ENCODE measurements at regions not wholly inside any gene's neighbourhood (a gene's known extent, or its start where the extent isn't known, plus 50 kb on each side); places are given as distances from the start of the nearest gene placed in this dataset.

DNA sequence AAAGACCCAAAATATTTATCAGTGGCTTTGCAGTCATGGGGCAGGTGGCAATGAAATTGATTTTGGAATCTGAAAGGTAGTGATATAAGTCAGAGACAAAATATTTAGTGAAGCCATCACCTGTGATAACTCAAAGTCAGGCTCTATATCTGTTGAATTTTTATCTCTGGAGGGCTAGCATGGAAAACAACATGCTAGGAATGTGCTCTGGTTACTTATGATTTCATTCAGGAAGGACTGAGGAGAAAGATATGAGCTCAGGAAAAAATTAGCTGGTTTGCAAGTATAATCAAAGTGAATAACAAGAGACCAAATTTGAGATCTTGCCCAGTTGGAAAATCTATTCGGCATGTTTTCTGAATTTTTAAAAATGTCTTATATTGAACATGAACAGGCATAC lies 364.6 kb upstream of the LRRC7 start:
- Histone ChIP-seq H3K36me3 (no peaks in the 10 kb centered on the region), H3K4me3 (no peak overlapping the region), H3K27me3 (no peaks in the 10 kb centered on the region), H3K9me3 (peaks cover 0 to 18% (median 6%) of the 10 kb centered on the region in 12 donors), H3K27ac (no peak overlapping the region), H3K4me1 (no peaks in the 10 kb centered on the region)
- intact Hi-C loops (cut with DNase I) = no loop called here
- WGBS, 4 donors = 62 to 73% (median 66%) methylated on average over 1 of the region's 1 CpG
- TF ChIP-seq, protein P1, sequence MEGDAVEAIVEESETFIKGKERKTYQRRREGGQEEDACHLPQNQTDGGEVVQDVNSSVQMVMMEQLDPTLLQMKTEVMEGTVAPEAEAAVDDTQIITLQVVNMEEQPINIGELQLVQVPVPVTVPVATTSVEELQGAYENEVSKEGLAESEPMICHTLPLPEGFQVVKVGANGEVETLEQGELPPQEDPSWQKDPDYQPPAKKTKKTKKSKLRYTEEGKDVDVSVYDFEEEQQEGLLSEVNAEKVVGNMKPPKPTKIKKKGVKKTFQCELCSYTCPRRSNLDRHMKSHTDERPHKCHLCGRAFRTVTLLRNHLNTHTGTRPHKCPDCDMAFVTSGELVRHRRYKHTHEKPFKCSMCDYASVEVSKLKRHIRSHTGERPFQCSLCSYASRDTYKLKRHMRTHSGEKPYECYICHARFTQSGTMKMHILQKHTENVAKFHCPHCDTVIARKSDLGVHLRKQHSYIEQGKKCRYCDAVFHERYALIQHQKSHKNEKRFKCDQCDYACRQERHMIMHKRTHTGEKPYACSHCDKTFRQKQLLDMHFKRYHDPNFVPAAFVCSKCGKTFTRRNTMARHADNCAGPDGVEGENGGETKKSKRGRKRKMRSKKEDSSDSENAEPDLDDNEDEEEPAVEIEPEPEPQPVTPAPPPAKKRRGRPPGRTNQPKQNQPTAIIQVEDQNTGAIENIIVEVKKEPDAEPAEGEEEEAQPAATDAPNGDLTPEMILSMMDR (IDR thresholded peaks at IDR 0.05) = no peak
- TF ChIP-seq POLR2A (IDR thresholded peaks at IDR 0.05) = no peak
- no peak for ATAC-seq
- DNase-seq = no peak

DNA sequence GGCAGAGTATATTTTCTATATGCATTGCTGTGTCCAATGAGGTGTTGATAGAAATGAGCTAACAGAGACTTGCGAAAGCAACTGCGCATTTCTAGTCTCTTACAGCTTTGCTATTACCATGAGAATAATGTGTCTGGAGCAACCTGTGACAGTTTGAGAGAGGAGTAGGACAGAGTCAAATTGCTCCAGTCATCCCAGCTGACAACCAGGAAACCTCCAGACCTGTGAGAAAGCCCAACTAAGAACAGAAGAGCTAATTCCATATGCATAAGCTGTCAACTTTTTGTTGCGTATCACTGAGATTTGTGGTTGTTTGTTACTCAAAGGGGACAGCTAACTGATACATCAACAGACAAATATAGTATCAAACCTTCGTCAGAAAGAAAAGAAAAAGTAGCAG lies 354.1 kb upstream of the LRRC7 start:
- Histone ChIP-seq H3K27ac (no peak overlapping the region), H3K4me3 (no peak overlapping the region), H3K27me3 (no peaks in the 10 kb centered on the region), H3K9me3 (peaks cover 0 to 4% (median 0%) of the 10 kb centered on the region in 12 donors), H3K4me1 (no peaks in the 10 kb centered on the region), H3K36me3 (no peaks in the 10 kb centered on the region)
- ATAC-seq (no peak), DNase-seq (no peak)
- TF ChIP-seq, protein P1 (IDR thresholded peaks at IDR 0.05) = no peak
- no peak for TF ChIP-seq POLR2A (IDR thresholded peaks at IDR 0.05)
- intact Hi-C loops (cut with DNase I) = no loop called here
- WGBS, 4 donors = 91 to 93% (median 91%) methylated on average over 4 of the region's 4 CpGs

DNA sequence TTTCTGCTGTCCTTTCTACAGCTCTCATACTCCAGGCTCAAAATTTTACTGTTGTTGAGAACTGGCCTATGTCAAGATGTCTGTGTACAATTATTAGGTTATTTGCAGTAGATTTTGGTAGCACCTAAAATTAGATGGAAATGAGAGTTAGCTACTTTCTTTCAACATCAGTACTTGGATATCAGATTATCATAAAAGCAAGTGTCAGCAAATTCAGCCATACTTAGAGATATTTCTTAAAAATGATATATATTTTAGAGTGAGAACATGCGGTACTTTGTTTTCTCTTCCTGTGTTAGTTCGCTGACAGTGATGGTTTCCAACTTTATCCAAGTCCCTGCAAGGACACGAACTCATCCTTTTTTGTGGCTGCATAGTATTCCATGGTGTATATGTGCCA lies 351.8 kb upstream of the LRRC7 start:
- Histone ChIP-seq H3K4me3 (no peak overlapping the region), H3K36me3 (no peaks in the 10 kb centered on the region), H3K4me1 (no peaks in the 10 kb centered on the region), H3K27me3 (no peaks in the 10 kb centered on the region), H3K9me3 (peaks cover 0 to 4% (median 0%) of the 10 kb centered on the region in 12 donors), H3K27ac (no peak overlapping the region)
- DNase-seq = no peak
- TF ChIP-seq, protein P1 (IDR thresholded peaks at IDR 0.05) = no peak
- intact Hi-C loops (cut with DNase I) = no loop called here
- ATAC-seq = no peak
- 78 to 94% (median 91%) methylated on average over 3 of the region's 3 CpGs for WGBS, 4 donors

DNA sequence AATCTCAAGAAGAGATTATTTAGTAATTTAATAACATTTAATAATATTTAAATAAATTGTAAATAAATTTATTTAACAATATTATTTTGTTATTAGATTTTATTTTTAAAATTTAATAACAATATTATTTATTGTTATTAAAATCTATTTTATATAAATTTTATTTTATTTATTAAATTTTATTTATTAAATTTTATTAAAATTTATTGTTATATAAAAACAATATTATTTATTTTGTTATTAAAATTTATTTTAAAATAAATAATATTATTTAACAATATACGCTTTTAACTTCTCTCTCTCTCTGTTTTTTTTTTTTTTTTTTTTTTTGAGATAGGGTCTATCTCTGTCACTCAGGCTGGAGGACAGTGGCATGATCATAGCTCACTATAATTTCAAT lies 347.1 kb upstream of the LRRC7 start:
- intact Hi-C loops (cut with DNase I) = no loop called here
- DNase-seq = no peak

More for the DNA sequence above, 347.1 kb upstream of the LRRC7 start:
- Histone ChIP-seq H3K4me1 (no peaks in the 10 kb centered on the region), H3K9me3 (peaks cover 0 to 4% (median 0%) of the 10 kb centered on the region in 12 donors), H3K4me3 (no peak overlapping the region), H3K36me3 (no peaks in the 10 kb centered on the region), H3K27me3 (no peaks in the 10 kb centered on the region), H3K27ac (no peak overlapping the region)
- 80 to 91% (median 89%) methylated on average over 1 of the region's 1 CpG for whole genome bisulfite sequencing, 4 donors
- no peak for TF ChIP-seq POLR2A (IDR thresholded peaks at IDR 0.05)
- TF ChIP-seq, protein P1 (IDR thresholded peaks at IDR 0.05) = no peak
- no peak for ATAC-seq
